A549 (cell line): ENCODE measurements at regions not wholly inside any gene's neighbourhood (a gene's known extent, or its start where the extent isn't known, plus 50 kb on each side); places are given as distances from the start of the nearest gene placed in this dataset.

ENCODE experiments used
- ATAC-seq, 2 experiments: fragments of 200-7000 bp in 1 of 2; fragments of >200 bp in 1 of 2; cut with Nextera tagmentation in 1 of 2; cut with Tn5 transposase in 1 of 2; 3 replicates each; pipeline versions ENCODE4 v1.8.0 to v1.9.1; 2018 to 2020; ENCODE audit warnings: mild to moderate bottlenecking in 1 of 2, moderate library complexity in 1 of 2
- CTCF ChIA-PET: fragments of 300-600 bp; sonication (Branson Sonifier 250); formaldehyde crosslinking; extraction: SDS; loops from one replicate; lab custom pipeline; 2021; ENCODE audit warnings: antibody characterized with exemption, inconsistent platforms; lab: Yijun Ruan, JAX
- POLR2A ChIA-PET: fragments of 350-600 bp; formaldehyde crosslinking; extraction: SDS; loops from one replicate; lab custom pipeline; 2021; ENCODE audit warnings: antibody characterized with exemption, inconsistent platforms; lab: Yijun Ruan, JAX
- DNase-seq, 2 experiments: peaks; one replicate each; pipeline versions ENCODE4 v3.0.0 to v3.0.0-alpha.2; 2011 to 2016; ENCODE audit warnings: low read depth in 1 of 2, low spot score in 1 of 2
- FAIRE-seq: peaks from 2 replicates; lab custom pipeline; 2011; peaks lifted over from hg19 to GRCh38; lab: Jason Lieb, UNC
- H3K27ac ChIP-seq, 2 experiments: fragments of >200 bp; sonication (Bioruptor Twin); formaldehyde crosslinking; 3 replicates each; pipeline ENCODE4 v1.5.1; 2016 to 2017
- H3K4me1 ChIP-seq: fragments of >200 bp; sonication (Bioruptor Twin); formaldehyde crosslinking; 3 replicates; pipeline ENCODE4 v1.6.1; 2016
- H3K4me2 ChIP-seq: fragments of >200 bp; sonication (Bioruptor Twin); formaldehyde crosslinking; 3 replicates; pipeline ENCODE4 v1.6.1; 2016
- H3K4me3 ChIP-seq: fragments of >200 bp; sonication (Bioruptor Twin); formaldehyde crosslinking; 3 replicates; pipeline ENCODE4 v1.5.1; 2016
- H3K9me3 ChIP-seq: fragments of >200 bp; sonication (Bioruptor Twin); formaldehyde crosslinking; 3 replicates; pipeline ENCODE4 v1.6.1; 2016
- ATOH8 ChIP-seq: fragments of 250-450 bp; sonication (Bioruptor Pico); IDR thresholded peaks from 2 replicates; pipeline ENCODE4 v1.5.0; 2020; ENCODE audit warnings: low read depth, mild to moderate bottlenecking, moderate library complexity
- CBX8 ChIP-seq: fragments of 200-600 bp; sonication (generic); IDR thresholded peaks from 2 replicates; pipeline ENCODE4 v1.6.1; 2016
- ELK1 ChIP-seq: fragments of 150-350 bp; IDR thresholded peaks from 2 replicates; pipeline ENCODE4 v1.6.1; 2014; ENCODE audit warnings: low read depth, mild to moderate bottlenecking, low read length
- FOSB ChIP-seq: fragments of 250-450 bp; sonication (Bioruptor Pico); IDR thresholded peaks from 2 replicates; pipeline ENCODE4 v1.5.0; 2020; ENCODE audit warnings: mild to moderate bottlenecking, moderate library complexity
- HEYL ChIP-seq: fragments of 250-450 bp; sonication (Bioruptor Pico); IDR thresholded peaks from 2 replicates; pipeline ENCODE4 v1.8.0; 2021; ENCODE audit warnings: mild to moderate bottlenecking, moderate library complexity
- MAFK ChIP-seq: fragments of 450-650 bp; IDR thresholded peaks from 2 replicates; pipeline ENCODE4 v1.6.1; 2014; ENCODE audit not compliant: partially characterized antibody
- MAX ChIP-seq: IDR thresholded peaks from 2 replicates; pipeline ENCODE4 v1.6.1; 2012
- NFE2L2 ChIP-seq: fragments of 150-350 bp; conservative IDR thresholded peaks from 2 replicates; pipeline ENCODE4 v1.6.1; 2014; ENCODE audit warnings: low read length
- NPAS2 ChIP-seq: fragments of 250-450 bp; sonication (Bioruptor Pico); IDR thresholded peaks from 2 replicates; pipeline ENCODE4 v1.8.0; 2022; ENCODE audit warnings: mild to moderate bottlenecking, moderate library complexity, borderline replicate concordance
- NR3C1 ChIP-seq: fragments of >200 bp; sonication (Bioruptor Twin); formaldehyde crosslinking; IDR thresholded peaks from 3 replicates; pipeline ENCODE4 v1.6.1; 2017
- PBX3 ChIP-seq: IDR thresholded peaks from 2 replicates; pipeline ENCODE4 v1.6.1; 2012
- POLR2AphosphoS2 ChIP-seq: conservative IDR thresholded peaks from 2 replicates; pipeline ENCODE4 v1.6.1; 2012; ENCODE audit warnings: low read length, improper control_type of control experiment, inconsistent platforms
- RAD21 ChIP-seq, 2 experiments: fragments of >200 bp in 1 of 2; sonication (Bioruptor Twin) in 1 of 2; formaldehyde crosslinking in 1 of 2; IDR thresholded peaks in 1 of 2; conservative IDR thresholded peaks in 1 of 2; 2 replicates in 1 of 2; 3 replicates in 1 of 2; pipeline ENCODE4 v1.6.1; 2012 to 2018; ENCODE audit warnings: inconsistent platforms in 1 of 2
- RARB ChIP-seq: fragments of 250-450 bp; sonication (Bioruptor Pico); IDR thresholded peaks from 2 replicates; pipeline ENCODE4 v1.8.0; 2021; ENCODE audit warnings: mild to moderate bottlenecking, moderate library complexity
- REST ChIP-seq: fragments of 200-600 bp; sonication (generic); IDR thresholded peaks from 2 replicates; pipeline ENCODE4 v1.6.1; 2016; ENCODE audit warnings: antibody characterized with exemption, mild to moderate bottlenecking, moderate library complexity
- RFX5 ChIP-seq: fragments of 450-650 bp; IDR thresholded peaks from 2 replicates; pipeline ENCODE4 v1.7.1; 2014; ENCODE audit warnings: antibody characterized with exemption, mild to moderate bottlenecking, moderate library complexity
- RNF2 ChIP-seq: fragments of 200-600 bp; sonication (generic); IDR thresholded peaks from 2 replicates; pipeline ENCODE4 v1.6.1; 2016; ENCODE audit warnings: low read depth, mild to moderate bottlenecking, antibody characterized with exemption, moderate library complexity, borderline replicate concordance
- TFCP2L1 ChIP-seq: fragments of 250-450 bp; sonication (Bioruptor Pico); IDR thresholded peaks from 2 replicates; pipeline ENCODE4 v1.5.0; 2021; ENCODE audit warnings: mild to moderate bottlenecking
- TP53 ChIP-seq: fragments of 250-450 bp; sonication (Bioruptor Pico); IDR thresholded peaks from 2 replicates; pipeline ENCODE4 v1.5.0; 2021; ENCODE audit warnings: mild to moderate bottlenecking, moderate library complexity
- ZC3H11A ChIP-seq: fragments of 450-650 bp; IDR thresholded peaks from 2 replicates; pipeline ENCODE4 v1.6.1; 2014; ENCODE audit warnings: antibody characterized with exemption, mild to moderate bottlenecking
- ZSCAN20 ChIP-seq: fragments of 250-450 bp; sonication (Bioruptor Pico); IDR thresholded peaks from 2 replicates; pipeline ENCODE4 v1.8.0; 2022; ENCODE audit warnings: mild to moderate bottlenecking, moderate library complexity
- WGBS: methylation state at CpG from one replicate; pipeline ENCODE4 v1.1.6; 2017; ENCODE audit errors: missing lambda C conversion rate; 5-methylcytosine and 5-hydroxymethylcytosine counted together

GRCh38 chr4:187158003-187158402 is 434.3 kb upstream of the FAT1 start:
- FAIRE-seq = no peak
- H3K4me2 ChIP-seq = no peak overlapping the region
- ATAC-seq = no peak
- CTCF ChIA-PET = no interaction called here
- TF ChIP-seq ATOH8 (CRISPR knock-in tag) = no peak
- TF ChIP-seq ZSCAN20 (CRISPR knock-in tag) = no peak
- no peak for TF ChIP-seq RAD21 (conservative IDR thresholded peaks at IDR 0.05 in 1 of 2, IDR thresholded peaks at IDR 0.05 in 1 of 2)
- TF ChIP-seq PBX3 = no peak
- TF ChIP-seq ZC3H11A = no peak
- TF ChIP-seq REST = no peak
- TF ChIP-seq ELK1 = no peak
- no peak for TF ChIP-seq NR3C1
- TF ChIP-seq NPAS2 (CRISPR knock-in tag) = no peak
- no peak for TF ChIP-seq NFE2L2
- TF ChIP-seq FOSB (CRISPR knock-in tag) = no peak
- no peak for TF ChIP-seq CBX8
- no peak for TF ChIP-seq TP53 (CRISPR knock-in tag)
- TF ChIP-seq MAX = no peak
- TF ChIP-seq TFCP2L1 (CRISPR knock-in tag) = no peak
- no peak for TF ChIP-seq RNF2
- no peak for TF ChIP-seq POLR2AphosphoS2
- no peak for TF ChIP-seq RFX5
- TF ChIP-seq MAFK = no peak
- no peak for TF ChIP-seq RARB (CRISPR knock-in tag)
- TF ChIP-seq, all 56 proteins: peak for 0
- no peak for DNase-seq
- H3K27ac ChIP-seq = no peak overlapping the region
- H3K4me3 ChIP-seq = no peak overlapping the region
- 76% methylated on average over 10 of the region's 10 CpGs for WGBS
- POLR2A ChIA-PET = no interaction called here
- no peaks in the 10 kb centered on the region for H3K4me1 ChIP-seq
- H3K9me3 ChIP-seq = no peaks in the 10 kb centered on the region

- CTCF ChIA-PET = interaction anchor here (0.6 kb wide), 1 partner anchor 432 kb away, joined by 3 read pairs; no protein-coding TSS in a partner anchor
These were observed 436.8 kb upstream of the FAT1 start for GRCh38 chr4:187160486-187160885.

More at GRCh38 chr4:187160486-187160885, 436.8 kb upstream of the FAT1 start:
- Histone ChIP-seq H3K9me3 (no peaks in the 10 kb centered on the region), H3K4me1 (no peaks in the 10 kb centered on the region), H3K27ac (no peak overlapping the region), H3K4me3 (no peak overlapping the region), H3K4me2 (no peak overlapping the region)
- POLR2A ChIA-PET = no interaction called here
- WGBS = 73% methylated on average over 3 of the region's 3 CpGs
- FAIRE-seq = no peak
- ATAC-seq = no peak
- DNase-seq = no peak
- TF ChIP-seq HEYL (CRISPR knock-in tag) = no peak
